Activated gamma-delta T cell treated with Interleukin-2 at 50 U/mL for 16 hours (primary cell): ENCODE measurements at regions not wholly inside any gene's neighbourhood (a gene's known extent, or its start where the extent isn't known, plus 50 kb on each side); places are given as distances from the start of the nearest gene placed in this dataset.
"Not testable (repeated sequence)": the region's sequence is repeated elsewhere in the genome, so short reads cannot be mapped to it uniquely, and the experiment has no call there.

Experiments used
- DNase-seq: peaks from one replicate; pipeline ENCODE4 v3.0.0-alpha.2; 2020

GRCh38 chr2:87658976-87659375, 88.9 kb upstream of the PLGLB2 start:
- not testable (repeated sequence) for DNase-seq

DNA sequence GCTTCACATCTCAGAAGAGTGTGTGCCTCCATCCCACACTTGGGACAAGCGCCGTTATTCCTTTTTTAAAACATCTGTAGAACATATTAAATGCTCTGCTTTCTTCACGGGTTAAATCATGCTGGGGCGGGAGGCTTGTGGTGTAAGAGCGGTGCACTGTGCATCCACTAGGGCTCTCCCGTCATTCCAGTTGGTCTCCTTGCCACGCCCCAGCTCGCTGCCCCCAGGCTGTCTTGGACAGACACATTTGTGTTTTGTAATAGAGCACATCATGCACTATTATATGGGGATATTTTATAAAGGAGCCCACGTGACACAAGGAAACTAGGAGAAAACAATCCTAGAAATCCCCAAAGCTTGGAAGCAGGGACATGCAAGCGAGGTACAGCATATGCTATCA, 87.7 kb upstream of the PLGLB2 start:
- not testable (repeated sequence) for DNase-seq

GRCh38 chr2:87662316-87663290, 85.3 kb upstream of the PLGLB2 start:
- not testable (repeated sequence) for DNase-seq

- not testable (repeated sequence) for DNase-seq
These were observed 84.5 kb upstream of the PLGLB2 start for GRCh38 chr2:87663347-87663746.

GRCh38 chr2:87667027-87667426, 80.9 kb upstream of the PLGLB2 start:
- not testable (repeated sequence) for DNase-seq

GRCh38 chr2:87668361-87668760, 79.5 kb upstream of the PLGLB2 start:
- not testable (repeated sequence) for DNase-seq

DNA sequence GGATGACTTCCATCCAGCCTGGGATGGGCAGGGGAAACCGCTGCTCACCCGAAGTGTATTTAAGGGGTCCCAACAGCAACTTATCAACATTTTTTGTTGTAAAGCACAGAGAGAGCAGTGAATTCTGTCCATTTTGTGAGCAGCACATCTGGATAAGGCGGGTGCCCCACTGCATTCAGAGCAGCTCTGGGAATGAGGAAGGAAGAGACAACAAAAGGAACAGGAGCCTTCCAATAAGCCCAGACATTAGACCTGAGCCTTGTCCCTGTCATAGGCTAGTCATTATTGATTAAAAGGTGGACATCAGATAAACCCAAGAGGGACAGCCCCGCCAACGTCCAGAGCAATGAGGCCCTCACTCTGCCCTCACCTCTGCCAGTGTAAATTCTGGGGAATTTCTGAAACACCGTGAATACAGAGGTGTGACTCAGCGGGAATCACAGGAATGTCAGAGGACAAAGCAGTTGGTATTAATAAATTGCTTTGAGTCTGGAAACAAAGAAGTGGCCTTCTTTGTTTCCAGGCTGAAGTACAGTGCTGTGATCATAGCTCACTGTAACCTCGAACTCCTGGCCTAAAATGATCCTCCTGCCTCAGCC, 78.2 kb upstream of the PLGLB2 start:
- not testable (repeated sequence) for DNase-seq

DNA sequence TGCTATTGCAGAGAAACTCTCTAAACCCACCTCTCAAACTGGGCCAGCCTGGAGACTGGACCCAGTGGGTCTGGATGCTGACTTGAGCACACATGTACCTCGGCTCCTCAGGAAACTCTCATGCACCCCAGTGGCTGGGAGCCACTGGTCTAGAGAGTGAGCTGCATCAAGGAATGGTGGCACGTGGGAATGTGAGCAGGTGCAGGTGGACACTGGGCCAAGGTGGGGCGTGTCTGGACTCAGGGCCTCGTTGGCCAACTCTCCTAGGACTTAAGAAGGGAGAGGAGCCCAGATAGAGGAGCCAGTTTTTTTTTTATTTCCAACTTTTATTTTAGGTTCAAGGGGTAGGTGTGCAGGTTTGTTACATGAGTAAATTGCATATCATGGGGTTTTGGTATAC, 75.5 kb upstream of the PLGLB2 start:
- not testable (repeated sequence) for DNase-seq

- DNase-seq = not testable (repeated sequence)
These were observed 73.2 kb upstream of the PLGLB2 start for GRCh38 chr2:87674729-87675128.

DNA sequence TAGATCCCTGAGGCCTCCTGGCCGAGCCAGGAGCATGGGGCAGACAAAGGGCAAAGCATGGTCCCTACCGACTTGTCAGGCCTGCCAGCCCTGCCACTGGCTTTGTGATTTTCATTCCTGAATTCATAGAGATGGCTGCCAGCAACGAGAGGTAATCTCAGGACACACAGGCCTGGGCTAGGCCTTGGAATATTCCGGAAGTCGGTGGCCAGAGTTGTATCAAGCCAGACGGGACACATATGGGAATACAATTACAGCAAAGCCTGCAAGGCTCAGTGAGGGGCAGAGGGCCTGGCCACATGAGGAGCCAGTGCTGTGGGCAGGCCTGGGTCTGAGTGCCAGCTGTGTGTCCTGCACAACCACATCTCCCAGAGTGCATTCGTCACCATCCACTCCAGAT, 72.4 kb upstream of the PLGLB2 start:
- DNase-seq = not testable (repeated sequence)

DNA sequence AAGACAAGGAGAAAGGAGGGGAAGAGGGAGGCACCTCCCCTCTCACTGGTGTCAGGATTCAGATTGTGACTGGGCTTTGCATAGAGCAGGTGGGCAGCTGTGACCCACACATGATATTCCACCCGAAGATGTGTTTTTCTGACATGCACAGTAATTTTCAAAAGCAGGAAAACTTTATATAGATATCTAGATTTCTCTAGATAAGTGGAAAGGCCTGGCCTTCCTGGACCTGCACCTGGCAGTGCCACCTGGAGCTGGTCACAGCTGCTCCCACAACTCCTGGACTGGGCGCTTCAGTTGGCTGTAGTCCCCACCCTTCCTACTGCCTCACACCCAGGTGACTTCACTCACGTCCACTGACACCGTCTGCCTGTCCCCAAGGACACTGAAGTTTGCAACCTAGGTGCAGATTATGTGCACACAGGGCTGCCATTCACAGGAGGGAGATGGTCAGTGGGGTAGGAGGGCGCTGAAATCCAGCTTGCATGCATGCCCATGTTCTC, 70.4 kb upstream of the PLGLB2 start:
- DNase-seq = not testable (repeated sequence)

GRCh38 chr2:87678742-87679173, 69.1 kb upstream of the PLGLB2 start:
- not testable (repeated sequence) for DNase-seq

- DNase-seq = not testable (repeated sequence)
These were observed 67.9 kb upstream of the PLGLB2 start for GRCh38 chr2:87679950-87680349.

DNA sequence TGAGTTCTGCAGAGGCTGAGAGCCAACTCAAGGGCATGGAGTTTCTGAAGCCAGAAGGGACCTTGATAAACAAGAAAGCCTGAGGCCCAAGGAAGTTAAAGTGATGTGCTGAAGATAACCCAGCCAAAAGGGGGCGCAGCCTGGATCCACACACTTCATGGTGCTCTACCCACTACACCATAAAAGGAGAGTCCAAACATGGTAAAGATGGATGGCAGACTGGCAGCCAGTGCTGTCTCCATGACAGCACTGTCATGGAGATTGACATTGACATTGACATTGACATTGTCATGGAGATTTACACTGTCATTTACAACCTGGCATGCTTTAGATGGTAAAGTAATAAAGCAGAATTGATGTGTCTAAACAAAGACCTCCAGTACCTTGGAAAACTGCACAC, 67.2 kb upstream of the PLGLB2 start:
- DNase-seq = not testable (repeated sequence)

DNA sequence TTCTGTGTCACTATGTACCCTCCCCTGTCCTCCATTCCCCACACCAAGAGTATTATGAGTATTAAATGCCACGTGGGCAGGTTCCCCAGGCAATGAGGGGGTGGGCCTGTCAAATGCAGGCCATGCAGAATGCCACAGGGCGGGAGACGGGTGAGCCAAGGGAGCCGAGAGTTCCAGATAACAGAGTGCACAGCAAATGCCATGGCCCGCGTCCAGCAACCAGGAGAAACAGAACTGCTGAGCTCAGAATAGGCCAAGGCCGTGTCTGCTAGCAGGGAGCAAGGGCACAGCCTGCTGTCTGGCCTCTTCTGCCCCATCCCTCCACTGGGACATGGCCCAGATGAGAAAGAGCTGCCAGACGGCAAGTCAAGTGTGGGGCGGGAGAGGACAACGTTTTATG, 64.4 kb upstream of the PLGLB2 start:
- DNase-seq = not testable (repeated sequence)

DNA sequence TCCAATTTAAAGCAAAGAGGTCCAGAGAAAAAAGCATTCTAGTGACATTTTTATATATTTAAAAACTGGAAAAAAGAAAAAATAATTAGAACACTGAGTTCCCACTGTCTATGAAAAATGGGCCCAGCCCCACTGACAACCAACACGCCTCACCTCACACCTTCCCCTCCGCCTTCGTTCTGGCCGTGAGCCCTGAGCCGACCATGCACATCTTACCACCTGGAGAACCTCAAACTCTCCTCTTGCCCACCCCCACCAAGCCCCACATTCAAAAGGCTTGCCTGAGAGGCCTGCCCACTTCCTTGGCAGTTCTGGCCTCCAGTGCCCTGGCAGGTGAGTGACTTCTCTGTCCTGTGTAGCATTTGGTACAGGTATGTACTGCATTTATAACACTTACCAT, 63.9 kb upstream of the PLGLB2 start:
- not testable (repeated sequence) for DNase-seq

- not testable (repeated sequence) for DNase-seq
These were observed 62.3 kb upstream of the PLGLB2 start for GRCh38 chr2:87685558-87685957.

DNA sequence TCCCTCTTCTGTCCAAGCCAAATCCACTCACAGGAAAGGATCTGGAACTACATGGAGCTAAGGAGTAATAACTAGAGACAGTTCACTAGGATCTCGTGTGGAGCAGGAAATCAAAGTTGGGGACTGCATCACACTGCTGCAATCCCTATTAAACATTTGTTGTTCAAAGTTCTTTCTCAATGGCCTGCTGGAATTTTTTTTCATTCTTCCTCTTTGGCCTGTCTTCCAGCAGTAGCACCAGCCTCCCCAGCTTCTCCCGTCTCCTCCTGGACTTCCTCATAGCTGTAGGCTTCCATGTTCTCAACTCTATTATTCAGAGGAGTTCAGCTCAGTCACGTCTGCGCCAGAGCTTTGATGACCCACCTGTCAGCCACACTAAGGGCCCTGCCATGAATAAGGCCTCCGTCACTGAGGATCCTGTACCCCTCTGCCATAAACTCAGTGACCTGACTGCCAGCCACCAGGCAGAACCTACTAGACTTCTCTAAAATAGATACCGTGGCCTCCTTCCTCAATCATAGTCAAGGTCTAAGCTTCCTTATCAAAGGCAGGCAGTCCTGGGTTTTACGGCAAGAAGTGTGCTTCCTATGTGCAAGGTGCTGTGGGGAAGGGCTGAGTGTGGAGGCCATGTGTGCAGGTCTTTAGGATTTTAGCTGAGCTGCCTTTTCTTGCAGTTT, 60.9 kb upstream of the PLGLB2 start:
- not testable (repeated sequence) for DNase-seq

DNA sequence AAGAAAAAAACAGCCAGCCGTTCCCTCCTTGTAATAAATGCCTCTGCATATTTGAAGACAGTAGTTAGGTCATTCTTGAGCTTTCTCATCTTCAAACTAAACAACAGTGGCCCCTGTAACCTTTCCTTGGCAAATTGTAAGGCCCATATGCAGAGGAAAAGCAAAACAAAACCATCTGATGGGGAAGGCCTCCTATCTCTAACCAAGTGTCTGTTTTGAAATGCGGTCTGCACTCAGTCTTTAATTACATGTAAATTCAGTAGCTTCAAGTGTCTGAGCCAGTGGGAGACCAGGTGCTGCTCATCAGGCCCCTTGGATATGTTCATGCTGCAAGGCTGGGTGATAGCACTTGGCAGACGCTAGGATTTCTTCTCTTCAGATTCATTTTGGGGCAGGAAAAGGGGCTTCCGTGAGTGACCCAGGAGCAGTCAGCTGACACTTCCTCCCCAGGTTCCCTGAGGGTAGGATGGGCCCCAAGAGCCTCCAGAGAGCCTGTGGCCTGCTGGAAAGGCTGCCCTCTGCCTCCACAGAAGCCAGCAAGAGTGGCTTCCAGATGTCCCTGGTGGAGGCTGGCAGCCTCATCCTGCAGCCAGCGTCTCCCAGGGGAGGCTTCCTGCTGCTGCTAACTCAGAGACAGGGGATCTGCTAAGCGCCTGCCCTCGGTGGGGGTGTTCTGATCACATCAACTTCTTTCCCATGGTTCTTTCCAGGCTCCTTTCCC, 60.2 kb upstream of the PLGLB2 start:
- DNase-seq = not testable (repeated sequence)

GRCh38 chr2:87691899-87692592, 55.8 kb upstream of the PLGLB2 start:
- DNase-seq = not testable (repeated sequence)

DNA sequence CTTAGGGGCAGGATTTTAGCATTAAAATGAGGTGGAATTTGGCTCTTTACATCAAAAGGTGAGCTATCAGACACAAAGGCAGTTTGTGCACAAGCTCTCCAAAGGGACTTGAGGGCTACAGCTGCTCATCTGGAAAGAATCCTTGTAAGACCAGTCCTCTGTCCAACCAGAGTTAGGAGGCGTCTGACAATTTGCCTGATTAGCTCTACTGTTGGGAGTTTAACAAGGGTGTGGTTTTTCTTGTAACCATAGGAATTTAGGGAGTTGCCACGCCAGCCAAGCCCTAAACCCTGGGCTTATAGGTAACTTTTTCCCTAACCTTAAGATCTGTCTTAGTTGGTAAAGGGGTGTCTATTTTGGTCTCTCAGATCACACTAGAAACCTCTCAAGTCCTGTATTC, 55.0 kb upstream of the PLGLB2 start:
- not testable (repeated sequence) for DNase-seq

DNA sequence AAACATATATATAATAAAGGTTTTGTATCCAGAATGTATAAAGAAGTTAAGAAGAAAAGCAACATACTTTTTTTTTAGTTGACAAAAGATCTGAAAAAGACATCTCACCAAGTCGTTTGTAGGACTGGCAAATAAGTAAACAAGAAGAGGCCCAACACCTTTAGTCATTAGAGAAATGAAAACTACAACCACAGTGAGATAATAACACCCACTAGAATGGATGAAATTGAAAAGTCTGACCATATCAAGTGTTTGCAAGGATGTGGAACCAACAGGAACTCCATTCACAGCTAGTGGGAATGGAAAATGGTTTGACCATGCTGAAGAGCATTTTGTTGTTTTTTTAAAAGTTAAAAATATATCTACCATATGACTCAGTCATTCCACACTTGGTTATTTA, 54.0 kb upstream of the PLGLB2 start:
- DNase-seq = not testable (repeated sequence)
